Body of pancreas (tissue), 4 donors: ENCODE measurements at regions not wholly inside any gene's neighbourhood (a gene's known extent, or its start where the extent isn't known, plus 50 kb on each side); places are given as distances from the start of the nearest gene placed in this dataset.
A peak's percentile ranks its signal among the peaks of the same experiment; 100 is the strongest.

Source experiments
- ATAC-seq: fragments of 150-250 bp; one replicate; pipeline ENCODE4 v1.9.1; 2016
- DNase-seq, 4 donors: peaks; one replicate each; pipeline ENCODE4 v3.0.0-alpha.2; 2019
- H3K27ac ChIP-seq, 4 donors: fragments of 200-600 bp; sonication (generic); 1 replicate in 3 of 4; 2 replicates in 1 of 4; pipeline versions ENCODE4 v1.5.1 to v1.6.1; 2016 to 2019; ENCODE audit warnings: mild to moderate bottlenecking in 1 of 4, mixed read lengths in 1 of 4, moderate library complexity in 1 of 4
- H3K27me3 ChIP-seq, 2 donors: fragments of 200-600 bp; sonication (generic); one replicate each; pipeline ENCODE4 v1.6.0; 2016; ENCODE audit warnings: mild to moderate bottlenecking in 1 of 2
- H3K36me3 ChIP-seq, 2 donors: fragments of 200-600 bp; sonication (generic); replicated peaks in 1 of 2; 2 replicates each; pipeline ENCODE4 v1.5.1; 2016; ENCODE audit warnings: low read depth in 2 of 2; ENCODE audit not compliant: insufficient read depth in 1 of 2
- H3K4me1 ChIP-seq: fragments of 200-600 bp; sonication (generic); one replicate; pipeline ENCODE4 v1.6.0; 2016
- H3K4me3 ChIP-seq, 2 donors: fragments of 200-600 bp; sonication (generic); 1 replicate in 1 of 2; 2 replicates in 1 of 2; pipeline ENCODE4 v1.5.1; 2016 to 2019
- H3K9me3 ChIP-seq, 3 donors: fragments of 200-600 bp; sonication (generic); 1 replicate in 2 of 3; 2 replicates in 1 of 3; pipeline ENCODE4 v1.5.1; 2016
- CTCF ChIP-seq, 7 experiments: fragments of 450-650 bp in 4 of 7; fragments of 200-600 bp in 3 of 7; sonication (generic) in 3 of 7; IDR thresholded peaks; one replicate each; pipeline ENCODE4 v1.5.1; 2016 to 2019; ENCODE audit warnings: antibody characterized with exemption in 7 of 7
- POLR2A ChIP-seq, 3 donors: fragments of 450-650 bp; IDR thresholded peaks; one replicate each; pipeline ENCODE4 v1.6.1; 2016; ENCODE audit warnings: antibody characterized with exemption in 3 of 3, mild to moderate bottlenecking in 2 of 3
- WGBS, 2 donors: methylation state at CpG; one replicate each; pipeline ENCODE4 v1.1.5; 2017; 5-methylcytosine and 5-hydroxymethylcytosine counted together
- intact Hi-C: fragments of 100-400 bp; cut with DNase I; formaldehyde crosslinking; loops from one replicate; pipeline ENCODE4 v1.15.1; 2023

GRCh38 chr16:76885776-76886537 lies 305.0 kb upstream of the MON1B start:
- 53 to 59% methylated on average over 5 of the region's 5 CpGs for WGBS, 2 donors
- ATAC-seq = no peak
- intact Hi-C loops = no loop called here

GRCh38 chr16:76897816-76898215 lies 293.2 kb upstream of the MON1B start:
- Histone ChIP-seq H3K36me3 (no peaks in the 10 kb centered on the region), H3K4me1 (peaks cover 27% of the 10 kb centered on the region), H3K9me3 (no peaks in the 10 kb centered on the region), H3K27ac (no peak overlapping the region), H3K4me3 (no peak overlapping the region), H3K27me3 (no peaks in the 10 kb centered on the region)
- no peak for TF ChIP-seq CTCF (IDR thresholded peaks at IDR 0.05)
- no peak for TF ChIP-seq POLR2A (IDR thresholded peaks at IDR 0.05)
- 87 to 91% methylated on average over 1 of the region's 1 CpG for WGBS, 2 donors
- intact Hi-C loops = no loop called here
- no peak for DNase-seq
- ATAC-seq = no peak

More at GRCh38 chr16:76885776-76886537, 305.0 kb upstream of the MON1B start:
- DNase-seq = no peak
- H3K36me3 ChIP-seq = no peaks in the 10 kb centered on the region
- no peaks in the 10 kb centered on the region for H3K27me3 ChIP-seq
- no peak overlapping the region for H3K27ac ChIP-seq
- H3K9me3 ChIP-seq = no peaks in the 10 kb centered on the region
- H3K4me1 ChIP-seq = peaks cover 9% of the 10 kb centered on the region
- no peak overlapping the region for H3K4me3 ChIP-seq
- TF ChIP-seq CTCF (IDR thresholded peaks at IDR 0.05) = no peak
- no peak for TF ChIP-seq POLR2A (IDR thresholded peaks at IDR 0.05)

DNA sequence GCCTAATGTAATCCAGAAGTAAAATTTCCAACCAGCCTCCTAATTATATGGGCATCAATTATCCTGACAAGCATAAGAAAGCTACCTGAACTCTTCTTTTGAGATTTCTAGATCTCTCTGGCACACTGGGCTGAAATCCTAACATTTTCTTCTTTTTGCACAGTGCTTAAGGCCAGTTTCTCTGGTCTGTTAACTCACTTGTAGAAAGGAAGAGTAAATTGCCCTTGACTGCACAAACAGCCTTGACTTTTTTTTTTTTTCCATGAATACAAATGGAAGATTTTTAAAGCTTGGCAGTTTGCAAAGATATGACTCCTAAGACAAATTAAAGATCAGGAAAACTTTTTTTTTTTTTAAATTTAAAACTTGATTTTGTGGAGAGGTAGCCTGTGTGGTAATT lies 291.2 kb upstream of the MON1B start:
- intact Hi-C loops = no loop called here
- H3K9me3 ChIP-seq = no peaks in the 10 kb centered on the region
- H3K4me3 ChIP-seq = no peak overlapping the region
- DNase-seq (no peak), ATAC-seq (no peak)
- peak overlapping the region in 3 of 4 donors; percentile 77 to 91 (median 79) for H3K27ac ChIP-seq
- H3K36me3 ChIP-seq = no peaks in the 10 kb centered on the region
- H3K27me3 ChIP-seq = no peaks in the 10 kb centered on the region
- peaks cover 27% of the 10 kb centered on the region for H3K4me1 ChIP-seq
- no peak for TF ChIP-seq CTCF (IDR thresholded peaks at IDR 0.05)
- no peak for TF ChIP-seq POLR2A (IDR thresholded peaks at IDR 0.05)

DNA sequence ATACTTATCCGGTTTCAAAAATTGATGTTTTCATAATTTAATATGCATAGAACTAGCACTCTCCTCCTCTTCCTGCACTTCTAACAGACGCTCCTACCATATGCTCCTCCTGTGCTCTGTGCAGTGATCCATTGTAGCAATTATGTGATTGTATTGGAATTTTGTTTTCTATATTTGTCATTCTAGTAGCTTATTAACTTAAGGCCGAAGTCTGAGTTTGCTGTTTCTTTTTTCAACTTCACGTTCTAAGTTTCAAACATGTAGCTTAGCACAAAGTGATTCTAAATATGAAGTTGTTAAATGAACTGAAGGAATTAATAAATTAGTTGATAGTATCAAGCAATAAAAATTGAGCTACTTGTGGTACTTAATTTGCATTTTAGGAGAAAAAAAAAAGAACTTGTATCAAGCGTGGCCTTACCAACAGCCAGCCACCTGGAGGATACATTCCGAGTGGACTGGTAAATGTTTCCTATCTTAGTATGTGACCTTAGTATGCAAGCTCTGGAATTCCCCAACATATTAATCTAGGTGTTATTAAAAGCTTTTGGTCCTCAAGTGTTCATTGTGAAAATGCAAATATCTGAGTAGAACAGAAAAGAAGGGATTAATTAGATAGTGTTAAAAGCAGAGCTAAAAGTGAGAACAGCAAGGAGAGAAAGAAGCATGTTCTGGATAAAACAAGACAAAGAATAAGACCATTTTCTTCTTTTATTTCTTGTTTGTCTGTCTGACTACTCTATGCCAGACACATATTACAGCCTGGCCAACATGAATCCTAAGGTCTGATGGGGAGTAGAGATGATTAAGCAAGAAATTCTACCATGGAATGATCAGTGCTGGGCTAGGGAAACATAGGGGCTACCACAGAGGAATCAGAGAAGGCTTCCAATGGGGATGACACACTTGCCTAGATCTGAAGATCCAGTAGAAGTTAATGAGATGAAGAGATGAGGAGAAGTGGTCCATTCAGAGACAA lies 290.4 kb upstream of the MON1B start:
- intact Hi-C loops = no loop called here
- WGBS, 2 donors = 13 to 18% methylated on average over 6 of the region's 6 CpGs
- H3K27me3 ChIP-seq = no peaks in the 10 kb centered on the region
- peaks cover 27% of the 10 kb centered on the region for H3K4me1 ChIP-seq
- peak in 2 of 3 donors; percentile 30 to 55 for TF ChIP-seq POLR2A (IDR thresholded peaks at IDR 0.05)
- TF ChIP-seq CTCF (IDR thresholded peaks at IDR 0.05) = peak in 3 of 7 experiments; percentile 18 to 33 (median 20)
- H3K27ac ChIP-seq = peak overlapping the region; percentile 36 to 91 (median 78)
- no peak overlapping the region for H3K4me3 ChIP-seq
- ATAC-seq = peak; percentile 96
- H3K9me3 ChIP-seq = no peaks in the 10 kb centered on the region
- peak; percentile 18 to 65 (median 51) for DNase-seq
- no peaks in the 10 kb centered on the region for H3K36me3 ChIP-seq
